OCI-M2 (cell line): ENCODE measurements at regions not wholly inside any gene's neighbourhood (a gene's known extent, or its start where the extent isn't known, plus 50 kb on each side); places are given as distances from the start of the nearest gene placed in this dataset.

Experiments
- DNase-seq: peaks from one replicate; lab custom pipeline; 2025; ENCODE audit not compliant: unreplicated experiment; lab: John Stamatoyannopoulos, UW

DNA sequence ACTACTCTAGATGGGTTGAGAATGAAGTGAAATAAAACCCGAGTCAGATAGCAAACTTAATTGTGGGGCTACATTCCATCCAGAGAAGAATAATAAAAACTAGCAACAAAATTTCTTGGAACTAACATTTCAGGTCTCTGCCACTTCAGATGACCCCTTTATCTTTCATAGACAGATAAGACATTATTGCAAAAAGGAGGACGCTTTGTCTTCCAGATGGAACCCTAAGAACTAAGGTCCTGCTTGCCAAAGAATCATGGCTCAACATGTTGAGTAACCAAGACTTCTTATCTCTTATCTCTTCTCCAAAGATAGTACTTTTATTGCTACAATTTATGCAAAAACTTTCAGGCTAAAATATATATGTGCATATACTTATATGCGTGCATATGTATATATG is 221.1 kb upstream of the PREP start:
- no peak for DNase-seq

DNA sequence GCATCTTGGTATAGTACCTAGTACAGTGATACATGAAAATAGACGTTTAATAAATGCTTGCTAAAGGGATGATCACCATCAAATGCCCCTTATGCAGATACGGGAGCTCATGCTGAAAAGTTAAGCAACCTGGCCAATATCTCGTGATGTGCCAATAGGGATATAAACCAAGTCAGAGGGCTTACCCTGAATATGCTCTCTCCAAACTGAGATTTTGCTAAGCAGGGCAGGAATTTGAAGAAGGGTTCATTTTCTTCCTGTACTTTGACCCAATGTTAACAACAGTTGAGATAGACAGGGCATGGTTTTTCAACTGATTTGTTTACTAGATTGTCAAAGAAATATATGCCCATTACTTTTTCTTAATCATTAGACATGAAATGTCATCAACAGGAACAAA is 219.3 kb upstream of the PREP start:
- no peak for DNase-seq

DNA sequence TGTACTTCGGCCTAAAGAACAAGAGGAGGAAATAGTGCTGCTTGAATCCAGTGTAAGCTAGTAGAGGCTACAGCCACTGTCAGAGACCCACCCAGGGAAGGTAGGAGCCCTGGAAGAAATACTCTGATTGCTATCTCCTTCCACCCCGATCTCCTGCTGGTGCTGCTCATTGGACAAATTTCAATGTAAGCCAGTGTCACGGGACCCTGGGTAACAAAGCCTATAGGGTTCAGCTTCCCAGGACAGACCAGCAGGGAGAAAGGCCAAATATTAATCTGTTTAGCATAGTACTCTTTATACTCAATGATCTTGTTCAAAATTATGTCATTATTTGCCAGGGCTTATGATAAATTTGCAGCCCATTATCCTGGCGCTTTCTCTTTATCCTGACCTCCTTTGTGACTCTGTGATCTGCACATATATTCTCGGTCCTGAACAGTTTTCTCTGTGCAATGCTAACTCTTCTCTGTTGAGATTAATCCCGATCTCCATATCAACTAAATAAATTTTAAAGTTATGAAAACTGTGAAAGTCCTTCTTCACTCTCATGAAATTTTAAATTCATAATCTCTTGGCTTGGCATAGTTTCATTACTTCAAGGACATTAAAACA is 218.8 kb upstream of the PREP start:
- no peak for DNase-seq

DNA sequence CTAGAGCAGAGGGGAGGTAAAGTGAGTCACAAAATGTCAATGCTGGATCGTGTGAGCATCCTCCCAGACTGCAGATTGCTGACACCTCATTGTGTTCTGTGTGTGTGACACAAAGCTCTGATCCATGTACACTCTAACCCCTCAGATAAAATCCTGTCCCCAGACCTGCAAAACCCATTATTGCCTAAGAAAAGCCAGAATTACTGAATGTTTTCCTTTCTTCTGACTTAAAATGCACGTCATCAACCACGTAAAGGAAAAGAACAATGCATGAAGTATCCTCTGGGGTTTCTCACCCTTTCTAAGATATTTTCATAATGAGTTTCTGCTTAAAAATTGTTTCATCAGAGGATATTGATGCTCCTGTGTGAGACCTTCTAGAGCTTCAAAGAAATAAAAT is 218.0 kb upstream of the PREP start:
- DNase-seq, result no peak

DNA sequence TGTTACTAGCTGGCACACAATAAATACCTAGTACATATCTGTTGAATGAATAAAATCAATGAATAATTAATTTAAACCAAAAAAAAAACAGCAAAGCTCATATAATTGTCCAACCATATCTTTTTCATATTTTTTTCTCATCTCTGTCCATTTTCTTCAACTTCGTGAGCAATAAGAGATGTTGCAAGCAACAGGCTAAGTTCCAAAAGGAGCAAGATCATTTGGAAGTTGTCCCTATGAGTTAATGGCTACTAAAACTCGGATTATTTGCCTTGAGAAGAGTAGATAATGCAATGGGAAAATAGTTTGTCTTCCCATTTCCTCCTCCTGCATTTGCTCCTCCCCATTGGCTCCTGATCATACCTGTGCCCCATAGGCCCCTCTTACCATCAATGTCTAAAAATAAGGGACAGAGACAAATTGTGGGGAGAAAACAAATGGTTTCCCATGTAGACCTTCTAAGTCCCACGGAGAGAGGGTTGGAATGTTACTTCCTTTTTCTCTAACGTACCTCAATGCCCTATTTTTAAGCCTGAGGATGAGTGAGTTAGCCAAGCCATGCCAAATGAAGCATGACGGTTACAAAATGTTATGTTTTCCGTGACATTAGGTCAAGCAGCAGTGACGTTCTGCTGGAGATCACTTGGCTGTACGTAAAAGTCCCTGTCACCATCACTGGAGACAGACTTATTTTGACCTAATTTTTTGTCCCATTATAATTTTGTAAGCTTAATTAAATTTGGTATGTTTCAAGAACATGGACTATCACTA is 217.3 kb upstream of the PREP start:
- DNase-seq, result no peak

DNA sequence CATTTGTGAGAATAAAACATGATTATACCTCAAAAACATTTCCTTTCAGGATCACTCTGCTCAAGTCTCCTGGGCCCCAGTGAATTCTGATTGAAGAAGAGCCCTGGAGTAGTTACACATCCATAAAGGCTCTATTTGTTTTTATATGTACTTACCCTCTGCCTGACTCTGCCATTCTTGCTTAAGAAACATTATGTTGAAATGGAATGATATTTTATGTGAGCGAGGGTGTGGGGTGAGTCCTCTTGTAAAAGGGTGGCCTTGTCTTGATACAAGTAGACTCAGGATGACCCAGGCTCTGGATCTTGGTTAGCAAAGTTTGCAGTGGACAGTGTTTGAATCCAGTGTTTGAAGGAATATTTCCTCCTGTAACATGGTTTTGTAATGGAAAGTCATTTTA is 215.4 kb upstream of the PREP start:
- DNase-seq, result no peak

DNA sequence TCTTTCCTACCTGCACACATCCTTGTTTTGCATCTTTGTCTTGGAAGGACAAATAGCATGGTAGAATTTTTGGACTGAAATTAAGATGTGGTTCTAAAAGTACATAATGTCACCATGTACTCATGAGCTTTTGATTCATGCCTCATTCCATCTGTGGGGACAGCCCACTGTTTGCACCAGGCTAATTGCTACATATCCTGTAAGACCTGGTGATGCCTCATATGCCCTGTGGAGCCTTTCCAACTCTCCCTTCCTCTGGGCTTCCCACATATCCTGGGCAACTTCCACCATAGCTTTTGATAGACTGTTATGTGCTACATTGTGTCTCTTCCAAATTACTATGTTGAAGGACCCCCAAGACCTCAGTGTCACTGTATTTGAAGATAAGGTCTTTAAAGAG is 213.6 kb upstream of the PREP start:
- no peak for DNase-seq

DNA sequence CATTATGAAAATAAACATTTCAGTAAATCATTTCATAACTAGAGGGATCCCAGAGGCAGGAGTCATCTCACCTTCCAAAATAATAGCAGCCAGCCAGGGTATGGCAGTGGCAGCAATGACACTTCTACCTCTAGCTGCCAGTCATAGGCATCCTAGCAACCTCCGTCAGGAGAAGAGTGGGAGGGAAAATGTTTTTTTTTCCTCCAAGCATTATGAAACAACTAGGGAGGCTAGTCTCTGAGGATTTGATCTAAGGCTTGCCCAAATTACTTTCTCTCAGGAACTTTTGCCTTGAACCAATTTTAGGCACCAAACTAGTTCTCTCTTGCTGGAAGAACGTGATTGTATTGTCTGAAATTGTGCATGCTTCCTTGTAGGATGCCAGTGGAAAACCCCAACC is 208.7 kb upstream of the PREP start:
- no peak for DNase-seq

DNA sequence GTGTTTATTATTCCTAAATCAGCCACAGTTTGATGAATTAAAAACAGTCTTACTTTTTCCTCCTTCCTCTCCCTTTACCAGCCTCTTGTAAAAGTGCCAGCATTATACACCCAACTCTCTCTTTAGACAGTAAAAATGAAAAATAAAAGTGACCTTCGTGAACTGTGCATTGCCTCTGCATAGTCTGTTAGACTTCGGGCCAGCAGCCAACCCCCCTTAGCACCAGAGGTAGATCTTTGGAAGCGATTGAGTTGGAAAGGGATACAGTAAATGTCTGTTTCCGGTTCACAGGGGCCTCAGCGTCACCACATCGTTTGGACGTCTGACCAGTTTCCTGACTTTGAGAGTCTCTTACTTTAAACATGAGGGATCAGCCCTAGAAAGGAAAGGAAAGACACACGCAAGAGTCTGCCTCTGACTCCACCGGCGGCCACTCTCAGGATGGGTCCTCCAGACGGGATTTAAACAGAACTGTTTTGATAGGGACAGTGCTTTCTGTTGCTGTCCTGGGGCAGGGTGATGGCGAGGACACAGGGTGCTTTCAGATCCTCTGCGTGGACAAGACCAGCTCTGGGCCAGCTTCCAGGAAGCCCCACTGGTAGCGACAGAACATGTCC is 206.6 kb upstream of the PREP start:
- no peak for DNase-seq

DNA sequence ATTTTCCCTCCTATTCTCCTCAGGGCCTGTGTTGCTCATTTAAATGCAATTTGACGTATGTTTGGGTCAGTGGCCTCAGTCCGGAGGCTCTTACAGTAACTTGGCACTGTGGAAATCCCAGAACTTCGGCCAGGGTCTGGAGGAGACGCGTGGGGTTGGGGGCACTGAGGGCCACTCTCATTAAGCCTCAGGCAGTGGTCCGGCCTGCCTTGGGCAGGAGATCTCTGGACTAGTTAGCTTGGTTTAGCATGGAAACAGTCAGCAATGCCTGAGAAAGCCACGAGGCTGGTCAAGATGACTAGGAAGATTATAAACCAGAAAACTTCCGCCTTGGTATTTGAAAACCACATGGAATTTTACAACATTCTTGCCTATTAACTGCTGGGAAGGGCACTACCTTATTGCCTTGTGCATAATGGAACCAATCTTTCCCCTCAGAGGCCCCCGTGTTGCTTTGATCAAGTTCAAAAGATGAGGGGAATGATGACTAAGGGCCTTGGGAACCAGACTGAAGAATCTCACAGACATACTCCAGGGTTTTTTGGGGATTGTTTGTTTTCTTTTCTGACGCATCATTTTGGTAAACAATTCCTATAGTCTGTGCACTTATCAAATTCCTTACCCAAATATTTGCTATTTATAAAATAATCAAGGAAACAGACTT is 206.0 kb upstream of the PREP start:
- DNase-seq, result no peak

DNA sequence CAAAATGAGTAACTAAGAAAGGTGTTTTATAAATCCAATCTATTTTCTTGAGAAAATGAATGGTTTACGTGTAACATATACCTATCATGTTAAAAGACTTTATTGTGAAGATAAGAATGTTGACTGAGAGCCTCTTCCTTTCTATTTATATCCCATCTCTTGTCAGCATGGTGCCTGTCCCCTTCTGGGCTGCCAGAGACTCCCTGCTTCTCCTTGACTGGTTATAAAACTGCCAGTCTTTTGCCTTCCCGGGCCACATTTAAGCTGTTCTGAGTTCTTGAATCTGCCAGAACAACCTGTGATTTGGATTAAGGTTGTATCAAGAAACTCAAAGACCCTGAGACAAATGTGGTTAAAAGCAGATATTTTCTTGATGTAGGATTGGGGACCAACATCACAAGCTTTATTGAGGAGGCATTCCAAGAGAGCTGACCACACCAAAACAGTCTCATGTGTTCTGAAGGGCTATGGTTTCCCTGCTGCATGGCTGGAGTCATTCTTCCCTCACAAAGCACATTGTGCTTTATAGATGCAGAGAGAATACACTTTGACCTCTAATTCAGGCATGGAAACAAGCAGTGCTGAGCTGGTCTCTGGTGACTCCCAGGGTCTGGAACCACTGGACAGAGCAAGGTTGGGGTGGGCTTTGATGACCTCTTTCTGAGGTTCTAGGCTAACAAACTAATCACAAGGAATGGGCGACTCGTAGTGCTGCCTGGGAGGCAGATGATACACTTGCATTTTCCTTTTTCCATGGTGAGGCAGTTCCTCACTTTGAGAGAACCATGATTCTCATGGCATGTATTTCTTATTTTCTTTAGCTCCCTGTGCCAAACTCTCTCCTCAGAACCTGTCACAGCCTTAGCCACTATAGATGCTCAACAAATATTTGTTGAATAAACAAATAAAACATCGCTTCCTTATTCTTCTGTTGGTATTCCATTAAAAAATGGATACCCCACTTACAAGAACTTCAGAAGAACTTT is 205.0 kb upstream of the PREP start:
- DNase-seq, result no peak

DNA sequence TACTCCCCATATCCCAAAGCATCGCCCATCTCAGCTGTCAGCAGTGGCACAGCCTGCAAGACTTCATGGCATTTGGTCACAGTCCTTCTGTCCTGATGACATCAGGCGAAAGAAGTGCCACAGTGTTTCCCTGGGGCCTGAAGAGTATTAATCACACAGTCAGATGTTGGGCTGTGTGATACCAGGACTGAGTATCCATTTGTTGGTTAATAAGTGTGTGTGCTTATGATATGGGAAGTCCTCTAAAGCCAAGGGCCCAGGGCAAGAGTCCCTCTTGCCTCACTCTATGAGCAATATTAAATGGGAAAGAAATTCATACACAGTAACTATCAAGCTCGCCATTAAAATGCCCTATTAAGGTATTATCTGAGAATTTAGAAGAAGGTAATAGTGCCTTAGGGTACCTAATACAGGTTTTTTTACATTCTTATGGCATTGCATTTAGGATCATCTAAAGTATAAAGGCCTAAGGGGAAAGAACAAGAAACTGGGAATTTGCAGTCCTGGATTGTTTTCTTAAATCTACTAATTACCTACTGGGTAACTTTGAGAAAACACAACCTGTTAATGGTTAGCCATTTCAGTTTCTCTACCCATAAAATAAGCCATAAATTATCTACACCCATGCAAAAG is 204.1 kb upstream of the PREP start:
- no peak for DNase-seq

DNA sequence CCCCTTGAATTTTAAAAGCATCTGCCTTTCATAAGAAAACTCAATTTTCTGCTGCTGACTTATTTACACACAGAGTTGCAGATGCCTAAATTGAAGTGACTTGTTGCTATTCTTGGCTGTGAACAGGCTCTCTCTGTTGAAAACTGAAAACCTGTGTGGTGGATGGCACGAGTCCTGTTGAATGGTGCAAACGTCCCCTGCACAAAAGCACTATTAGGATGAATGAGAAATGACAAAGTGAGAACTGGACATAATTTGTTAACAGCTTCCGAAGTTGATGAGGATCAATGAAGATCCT is 201.7 kb upstream of the PREP start:
- no peak for DNase-seq

DNA sequence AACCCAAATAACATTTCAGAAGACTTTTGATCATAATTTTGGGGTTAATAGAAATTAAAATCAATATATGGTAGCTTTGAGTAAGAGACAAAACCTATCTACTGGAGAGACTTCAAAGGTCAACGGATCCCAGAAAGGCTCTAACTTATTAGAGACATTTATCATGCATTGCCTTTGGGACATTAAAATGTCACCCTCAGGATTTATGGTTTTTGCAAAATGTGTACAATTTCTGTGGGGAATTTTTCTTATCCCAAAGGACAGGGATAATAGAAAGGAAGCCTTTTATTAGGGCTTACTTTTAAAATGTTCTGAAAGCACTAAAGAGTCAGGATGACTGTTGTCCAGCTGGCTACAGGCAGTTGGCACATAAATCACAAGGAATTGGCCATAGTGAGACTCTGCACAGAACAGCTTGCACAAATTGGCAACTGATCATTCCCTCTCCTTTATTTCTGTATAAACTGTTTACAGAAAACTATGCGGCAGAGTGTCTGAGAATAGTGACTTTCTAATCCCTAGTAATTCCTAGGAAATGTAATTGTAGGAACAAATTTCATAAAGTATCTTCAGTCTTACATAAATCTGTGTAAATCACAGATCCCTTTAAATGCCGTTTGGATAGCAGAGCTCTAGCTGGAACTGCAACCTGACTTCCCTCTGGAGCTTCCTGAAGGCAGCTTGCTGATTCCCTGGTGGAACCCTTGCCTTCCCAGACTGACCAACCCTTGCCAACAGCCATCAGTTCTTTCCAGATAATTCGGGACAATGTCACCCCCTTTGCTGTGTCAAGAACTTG is 201.1 kb upstream of the PREP start:
- DNase-seq, result no peak

DNA sequence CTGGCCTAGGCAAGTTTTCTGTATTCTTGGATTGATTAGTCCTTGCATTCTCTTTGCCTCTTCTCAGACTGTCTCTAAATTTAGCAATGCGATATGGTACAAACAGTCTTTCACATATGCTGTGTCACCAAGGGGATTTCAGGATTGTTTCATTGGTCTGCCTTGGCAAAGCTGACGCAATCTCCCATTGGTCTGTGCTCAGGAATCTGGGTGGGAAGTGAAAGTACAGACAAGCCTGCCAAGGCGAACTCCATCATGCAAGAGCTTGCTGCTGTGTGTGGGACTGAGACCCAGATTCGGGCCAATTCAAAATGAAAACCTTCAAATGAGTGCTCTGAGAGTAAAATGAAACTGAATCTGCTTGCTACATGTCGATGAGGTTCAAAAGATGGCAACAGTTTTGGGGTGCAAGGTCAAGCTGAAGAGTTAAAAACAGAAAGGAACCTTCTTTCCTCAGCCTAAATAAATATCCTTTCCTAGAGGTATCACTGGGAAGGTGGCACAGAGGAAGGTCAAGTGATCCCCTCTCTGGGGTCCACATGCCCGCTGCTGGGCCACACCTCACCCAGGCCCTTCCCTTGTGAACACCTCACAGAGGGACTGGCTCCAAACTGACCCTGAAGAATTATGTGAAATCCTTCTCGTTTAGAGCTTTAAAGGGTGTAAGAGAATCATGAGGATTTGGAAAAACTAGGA is 198.8 kb upstream of the PREP start:
- DNase-seq, result no peak

DNA sequence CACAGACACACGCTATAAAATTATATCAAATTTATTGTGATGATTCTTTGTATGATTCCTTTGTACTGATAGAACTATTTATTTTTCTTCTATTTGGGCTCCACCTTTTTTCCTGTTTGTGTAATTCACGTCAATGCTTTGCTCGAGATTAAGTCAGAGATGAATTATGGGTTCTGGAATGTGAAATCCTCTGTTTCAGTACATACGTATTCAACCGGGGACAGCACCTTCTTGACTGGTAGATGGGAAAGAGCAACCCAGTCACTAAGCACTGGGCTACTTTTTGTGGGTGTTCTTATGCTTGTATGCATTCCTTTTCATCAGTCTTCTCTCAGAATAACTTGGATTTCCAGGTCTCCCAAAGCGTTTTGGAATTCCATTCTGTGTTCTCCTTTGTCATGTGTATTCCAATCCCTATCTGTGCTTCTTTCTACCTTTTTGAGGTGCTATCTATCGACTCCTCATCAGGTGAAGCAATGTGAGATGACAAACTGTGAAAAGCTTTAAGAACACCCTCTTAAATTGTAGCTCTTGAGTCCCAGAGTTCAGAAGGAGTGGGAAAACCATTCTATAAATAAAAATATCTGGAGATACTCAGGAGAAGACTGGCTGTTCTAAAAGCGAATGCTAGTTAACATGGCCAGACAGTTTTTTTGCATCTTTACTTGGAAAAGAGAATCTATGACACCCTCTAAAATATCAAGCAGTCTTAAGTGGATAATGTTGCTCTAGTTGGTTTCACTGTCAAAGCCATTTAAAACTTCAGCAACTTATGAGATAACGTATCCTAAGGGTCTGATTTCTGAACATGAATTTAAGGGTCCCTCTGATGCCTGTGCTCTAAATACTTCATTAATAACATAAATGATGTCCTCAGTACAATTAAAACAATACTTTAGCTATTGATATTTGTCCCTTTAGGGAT is 197.7 kb upstream of the PREP start:
- no peak for DNase-seq

DNA sequence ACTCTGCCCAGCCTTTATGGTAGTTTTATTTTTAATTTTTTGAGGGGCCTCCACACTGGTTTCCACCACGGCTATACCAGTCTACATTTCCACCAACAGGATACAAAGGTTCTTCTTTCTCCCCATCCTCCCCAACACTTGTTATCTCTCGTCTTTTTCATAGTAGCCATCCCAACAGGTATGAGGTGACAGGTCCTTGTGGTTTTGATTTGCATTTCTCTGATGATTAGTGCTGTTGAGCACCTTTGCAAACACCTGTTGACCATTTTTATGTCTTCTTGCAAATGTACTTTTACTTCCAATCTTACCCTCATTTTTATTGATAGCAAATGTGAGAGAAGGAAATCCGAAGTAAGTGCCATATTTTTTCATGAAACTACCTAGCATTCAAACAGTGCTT is 195.4 kb upstream of the PREP start:
- no peak for DNase-seq

DNA sequence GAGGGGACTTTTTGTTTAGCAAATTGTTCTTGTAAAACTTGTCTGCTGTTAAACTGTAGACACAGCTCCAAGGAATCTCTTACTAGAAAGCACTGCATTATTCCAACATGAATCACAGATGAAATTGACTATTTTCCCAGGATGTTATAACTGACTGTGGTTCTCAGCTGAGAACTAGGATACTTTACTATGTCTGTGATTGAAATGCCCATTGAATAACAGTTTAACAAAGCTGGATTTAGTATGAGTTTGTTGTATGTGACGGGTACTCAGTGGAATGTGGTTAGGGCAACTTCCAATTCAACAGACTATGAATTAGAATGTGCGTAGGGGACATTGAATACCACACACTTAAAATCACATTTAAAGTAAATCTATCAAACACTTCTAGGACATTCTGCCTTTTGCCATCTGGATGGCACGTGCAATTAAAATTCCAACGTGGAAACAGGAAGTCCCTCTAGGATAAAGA is 193.4 kb upstream of the PREP start:
- DNase-seq, result no peak
